A549 (cell line): ENCODE measurements at regions not wholly inside any gene's neighbourhood (a gene's known extent, or its start where the extent isn't known, plus 50 kb on each side); places are given as distances from the start of the nearest gene placed in this dataset.

Experiments used
- ATAC-seq, 2 experiments: fragments of 200-7000 bp in 1 of 2; fragments of >200 bp in 1 of 2; cut with Nextera tagmentation in 1 of 2; cut with Tn5 transposase in 1 of 2; 3 replicates each; pipeline versions ENCODE4 v1.8.0 to v1.9.1; 2018 to 2020; ENCODE audit warnings: mild to moderate bottlenecking in 1 of 2, moderate library complexity in 1 of 2
- CTCF ChIA-PET: fragments of 300-600 bp; sonication (Branson Sonifier 250); formaldehyde crosslinking; extraction: SDS; loops from one replicate; lab custom pipeline; 2021; ENCODE audit warnings: antibody characterized with exemption, inconsistent platforms; lab: Yijun Ruan, JAX
- POLR2A ChIA-PET: fragments of 350-600 bp; formaldehyde crosslinking; extraction: SDS; loops from one replicate; lab custom pipeline; 2021; ENCODE audit warnings: antibody characterized with exemption, inconsistent platforms; lab: Yijun Ruan, JAX
- DNase-seq, 2 experiments: peaks; one replicate each; pipeline versions ENCODE4 v3.0.0 to v3.0.0-alpha.2; 2011 to 2016; ENCODE audit warnings: low read depth in 1 of 2, low spot score in 1 of 2
- FAIRE-seq: peaks from 2 replicates; lab custom pipeline; 2011; peaks lifted over from hg19 to GRCh38; lab: Jason Lieb, UNC
- H3K27ac ChIP-seq, 2 experiments: fragments of >200 bp; sonication (Bioruptor Twin); formaldehyde crosslinking; 3 replicates each; pipeline ENCODE4 v1.5.1; 2016 to 2017
- H3K4me1 ChIP-seq: fragments of >200 bp; sonication (Bioruptor Twin); formaldehyde crosslinking; 3 replicates; pipeline ENCODE4 v1.6.1; 2016
- H3K4me2 ChIP-seq: fragments of >200 bp; sonication (Bioruptor Twin); formaldehyde crosslinking; 3 replicates; pipeline ENCODE4 v1.6.1; 2016
- H3K4me3 ChIP-seq: fragments of >200 bp; sonication (Bioruptor Twin); formaldehyde crosslinking; 3 replicates; pipeline ENCODE4 v1.5.1; 2016
- H3K9me3 ChIP-seq: fragments of >200 bp; sonication (Bioruptor Twin); formaldehyde crosslinking; 3 replicates; pipeline ENCODE4 v1.6.1; 2016
- ATOH8 ChIP-seq: fragments of 250-450 bp; sonication (Bioruptor Pico); IDR thresholded peaks from 2 replicates; pipeline ENCODE4 v1.5.0; 2020; ENCODE audit warnings: low read depth, mild to moderate bottlenecking, moderate library complexity
- BCL3 ChIP-seq: fragments of >200 bp; sonication (Bioruptor Twin); formaldehyde crosslinking; IDR thresholded peaks from 3 replicates; pipeline ENCODE4 v1.6.1; 2016
- CBX2 ChIP-seq: fragments of 200-600 bp; sonication (generic); IDR thresholded peaks from 2 replicates; pipeline ENCODE4 v1.6.1; 2016; ENCODE audit warnings: low read depth, mild to moderate bottlenecking, borderline replicate concordance
- EP300 ChIP-seq, 2 experiments: fragments of >200 bp; sonication (Bioruptor Twin); formaldehyde crosslinking; IDR thresholded peaks; 2 replicates in 1 of 2; 3 replicates in 1 of 2; pipeline ENCODE4 v1.6.1; 2016 to 2017
- FOSB ChIP-seq: fragments of 250-450 bp; sonication (Bioruptor Pico); IDR thresholded peaks from 2 replicates; pipeline ENCODE4 v1.5.0; 2020; ENCODE audit warnings: mild to moderate bottlenecking, moderate library complexity
- FOSL2 ChIP-seq, 2 experiments: fragments of 450-650 bp in 1 of 2; fragments of >200 bp in 1 of 2; sonication (Bioruptor Twin) in 1 of 2; formaldehyde crosslinking; IDR thresholded peaks; 2 replicates each; pipeline versions ENCODE4 v1.5.0 to v1.6.1; 2016 to 2020; ENCODE audit warnings: mild to moderate bottlenecking in 1 of 2, moderate library complexity in 1 of 2
- HDAC2 ChIP-seq: fragments of 200-600 bp; sonication (generic); IDR thresholded peaks from 2 replicates; pipeline ENCODE4 v1.6.1; 2016
- HES2 ChIP-seq: fragments of >200 bp; sonication (Bioruptor Twin); formaldehyde crosslinking; IDR thresholded peaks from 2 replicates; pipeline ENCODE4 v1.6.1; 2016
- HOXB13 ChIP-seq: fragments of 250-450 bp; sonication (Bioruptor Pico); IDR thresholded peaks from 2 replicates; pipeline ENCODE4 v1.5.0; 2020; ENCODE audit warnings: low read depth, mild to moderate bottlenecking, moderate library complexity
- HOXB5 ChIP-seq: fragments of 250-450 bp; sonication (Bioruptor Pico); IDR thresholded peaks from 2 replicates; pipeline ENCODE4 v1.5.0; 2020; ENCODE audit warnings: mild to moderate bottlenecking, moderate library complexity
- MYC ChIP-seq: IDR thresholded peaks from 2 replicates; pipeline ENCODE4 v1.6.1; 2012; ENCODE audit warnings: mild to moderate bottlenecking, inconsistent platforms, low read length, improper control_type of control experiment, borderline replicate concordance
- NR3C1 ChIP-seq: fragments of >200 bp; sonication (Bioruptor Twin); formaldehyde crosslinking; IDR thresholded peaks from 3 replicates; pipeline ENCODE4 v1.6.1; 2017
- POLR2A ChIP-seq: IDR thresholded peaks from 2 replicates; pipeline ENCODE4 v1.6.1; 2012; ENCODE audit warnings: mild to moderate bottlenecking, low read length
- POLR2AphosphoS2 ChIP-seq: conservative IDR thresholded peaks from 2 replicates; pipeline ENCODE4 v1.6.1; 2012; ENCODE audit warnings: low read length, improper control_type of control experiment, inconsistent platforms
- RCOR1 ChIP-seq: fragments of 150-350 bp; IDR thresholded peaks from 2 replicates; pipeline ENCODE4 v1.6.1; 2014; ENCODE audit warnings: antibody characterized with exemption, low read length, low read depth
- REST ChIP-seq: fragments of 200-600 bp; sonication (generic); IDR thresholded peaks from 2 replicates; pipeline ENCODE4 v1.6.1; 2016; ENCODE audit warnings: antibody characterized with exemption, mild to moderate bottlenecking, moderate library complexity
- SMC3 ChIP-seq: fragments of >200 bp; sonication (Bioruptor Twin); formaldehyde crosslinking; IDR thresholded peaks from 3 replicates; pipeline ENCODE4 v1.6.1; 2018; ENCODE audit warnings: inconsistent platforms
- SREBF2 ChIP-seq: fragments of 450-650 bp; IDR thresholded peaks from 2 replicates; pipeline ENCODE4 v1.6.1; 2014; ENCODE audit warnings: mild to moderate bottlenecking, moderate library complexity
- USF2 ChIP-seq: fragments of 450-650 bp; IDR thresholded peaks from 2 replicates; pipeline ENCODE4 v1.6.1; 2014; ENCODE audit warnings: antibody characterized with exemption
- WGBS: methylation state at CpG from one replicate; pipeline ENCODE4 v1.1.6; 2017; ENCODE audit errors: missing lambda C conversion rate; 5-methylcytosine and 5-hydroxymethylcytosine counted together

- Histone ChIP-seq H3K9me3 (no peaks in the 10 kb centered on the region), H3K4me1 (no peaks in the 10 kb centered on the region), H3K4me3 (no peak overlapping the region), H3K27ac (no peak overlapping the region), H3K4me2 (no peak overlapping the region)
- DNase-seq (no peak), FAIRE-seq (no peak), ATAC-seq (no peak)
- 21% methylated on average over 2 of the region's 2 CpGs for WGBS
- TF ChIP-seq HOXB5 (CRISPR knock-in tag) = no peak
- no peak for TF ChIP-seq NR3C1
- TF ChIP-seq SMC3 = no peak
- TF ChIP-seq RCOR1 = no peak
- TF ChIP-seq MYC = no peak
- no peak for TF ChIP-seq HOXB13 (CRISPR knock-in tag)
- no peak for TF ChIP-seq ATOH8 (CRISPR knock-in tag)
- TF ChIP-seq FOSB = no peak
- ChIA-PET CTCF (no interaction called here), POLR2A (no interaction called here)
Observed at GRCh38 chr6:77017537-77017936, 445.8 kb downstream of the HTR1B start.

- DNase-seq = no peak
- TF ChIP-seq CBX2 (no peak), HES2 (no peak), HDAC2 (no peak), REST (no peak), SREBF2 (no peak), BCL3 (no peak), USF2 (no peak), POLR2A (no peak), FOSL2 (IDR thresholded peaks at IDR 0.05) (no peak), FOSL2 (CRISPR knock-in tag; IDR thresholded peaks at IDR 0.05) (no peak), POLR2AphosphoS2 (no peak), EP300 (IDR thresholded peaks at IDR 0.05) (no peak)
- Histone ChIP-seq H3K9me3 (no peaks in the 10 kb centered on the region), H3K27ac (no peak overlapping the region), H3K4me2 (no peak overlapping the region), H3K4me1 (no peaks in the 10 kb centered on the region), H3K4me3 (no peak overlapping the region)
- no peak for ATAC-seq
- CTCF ChIA-PET = no interaction called here
- no peak for FAIRE-seq
- POLR2A ChIA-PET = no interaction called here
- 0% methylated on average over 1 of the region's 1 CpG for WGBS
Observed at GRCh38 chr6:77015350-77015749, 447.9 kb downstream of the HTR1B start.
